ENCODE measurements at regions not wholly inside any gene's neighbourhood (a gene's known extent, or its start where the extent isn't known, plus 50 kb on each side); places are given as distances from the start of the nearest gene placed in this dataset.

- Histone ChIP-seq H4K20me1 (ENCODE audit: control insufficient read depth, insufficient read depth, low read length, poor library complexity, severe bottlenecking) (no peaks in the 10 kb centered on the region), H3K27ac (ENCODE audit: low read length in 2 of 2) (no peak overlapping the region), H3K36me3 (replicated peaks in 1 of 2; ENCODE audit: control extremely low read depth in 1 of 2, control insufficient read depth in 1 of 2, extremely low read depth in 1 of 2, insufficient read depth in 2 of 2, low read length in 1 of 2) (no peaks in the 10 kb centered on the region), H3K4me2 (replicated peaks; ENCODE audit: low read depth, low read length, poor library complexity, severe bottlenecking) (no peak overlapping the region), H3K9me3 (ENCODE audit: control extremely low read depth in 1 of 3, control insufficient read depth in 2 of 3, insufficient read depth in 1 of 3, low read length in 2 of 3) (no peaks in the 10 kb centered on the region), H3K79me2 (ENCODE audit: control insufficient read depth, insufficient read depth, low read length) (no peaks in the 10 kb centered on the region), H3K4me3 (ENCODE audit: control extremely low read depth in 1 of 5, extremely low read depth in 1 of 5, insufficient read depth in 1 of 5, low read depth in 2 of 5, low read length in 4 of 5) (no peak overlapping the region), H2AFZ (ENCODE audit: insufficient read depth, low read depth, low read length, poor library complexity, severe bottlenecking) (no peak overlapping the region), H3K27me3 (replicated peaks in 1 of 4; ENCODE audit: control extremely low read depth in 1 of 4, control insufficient read depth in 3 of 4, insufficient read depth in 4 of 4, low read length in 3 of 4) (no peaks in the 10 kb centered on the region), H3K4me1 (ENCODE audit: control insufficient read depth in 2 of 2, insufficient read depth in 2 of 2, low read length in 2 of 2) (no peaks in the 10 kb centered on the region), H3K9ac (ENCODE audit: low read length) (no peak overlapping the region)
- POLR2A ChIA-PET = no interaction called here
- TF ChIP-seq EZH2 (IDR thresholded peaks at IDR 0.05; ENCODE audit: borderline replicate concordance, insufficient read depth, low read depth, low read length, poor library complexity, severe bottlenecking) = no peak
- TF ChIP-seq, protein P1, sequence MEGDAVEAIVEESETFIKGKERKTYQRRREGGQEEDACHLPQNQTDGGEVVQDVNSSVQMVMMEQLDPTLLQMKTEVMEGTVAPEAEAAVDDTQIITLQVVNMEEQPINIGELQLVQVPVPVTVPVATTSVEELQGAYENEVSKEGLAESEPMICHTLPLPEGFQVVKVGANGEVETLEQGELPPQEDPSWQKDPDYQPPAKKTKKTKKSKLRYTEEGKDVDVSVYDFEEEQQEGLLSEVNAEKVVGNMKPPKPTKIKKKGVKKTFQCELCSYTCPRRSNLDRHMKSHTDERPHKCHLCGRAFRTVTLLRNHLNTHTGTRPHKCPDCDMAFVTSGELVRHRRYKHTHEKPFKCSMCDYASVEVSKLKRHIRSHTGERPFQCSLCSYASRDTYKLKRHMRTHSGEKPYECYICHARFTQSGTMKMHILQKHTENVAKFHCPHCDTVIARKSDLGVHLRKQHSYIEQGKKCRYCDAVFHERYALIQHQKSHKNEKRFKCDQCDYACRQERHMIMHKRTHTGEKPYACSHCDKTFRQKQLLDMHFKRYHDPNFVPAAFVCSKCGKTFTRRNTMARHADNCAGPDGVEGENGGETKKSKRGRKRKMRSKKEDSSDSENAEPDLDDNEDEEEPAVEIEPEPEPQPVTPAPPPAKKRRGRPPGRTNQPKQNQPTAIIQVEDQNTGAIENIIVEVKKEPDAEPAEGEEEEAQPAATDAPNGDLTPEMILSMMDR (IDR thresholded peaks at IDR 0.05) = no peak
- H3K27ac Mint-ChIP-seq = no peak overlapping the region
- no peaks in the 10 kb centered on the region for H3K4me1 Mint-ChIP-seq
- H3K4me3 Mint-ChIP-seq = no peak overlapping the region
- no peaks in the 10 kb centered on the region for H3K9me3 Mint-ChIP-seq (ENCODE audit: insufficient read depth)
- no peaks in the 10 kb centered on the region for H3K27me3 Mint-ChIP-seq
- intact Hi-C loops (cut with micrococcal nuclease) = no loop called here
- ATAC-seq (ENCODE audit: low read depth) (no peak), DNase-seq (no peak)
- CTCF ChIA-PET = no interaction called here
- no CpG with 5 or more reads among the region's 3 CpGs for WGBS (ENCODE audit: insufficient coverage)
Observed at GRCh38 chr12:59007620-59008019, 87.3 kb upstream of the LRIG3 start.

GRCh38 chr12:59005193-59005955 lies 85.1 kb upstream of the LRIG3 start:
- no peaks in the 10 kb centered on the region for H3K9me3 ChIP-seq (ENCODE audit: control extremely low read depth in 1 of 3, control insufficient read depth in 2 of 3, insufficient read depth in 1 of 3, low read length in 2 of 3)
- no peaks in the 10 kb centered on the region for H3K27me3 Mint-ChIP-seq
- ATAC-seq (ENCODE audit: low read depth) = no peak
- H3K4me1 Mint-ChIP-seq = no peaks in the 10 kb centered on the region
- ChIA-PET POLR2A (no interaction called here), CTCF (no interaction called here)
- no peak overlapping the region for H2AFZ ChIP-seq (ENCODE audit: insufficient read depth, low read depth, low read length, poor library complexity, severe bottlenecking)
- no peaks in the 10 kb centered on the region for H3K4me1 ChIP-seq (ENCODE audit: control insufficient read depth in 2 of 2, insufficient read depth in 2 of 2, low read length in 2 of 2)
- H3K27ac Mint-ChIP-seq = no peak overlapping the region
- no peak for DNase-seq
- H3K79me2 ChIP-seq (ENCODE audit: control insufficient read depth, insufficient read depth, low read length) = no peaks in the 10 kb centered on the region
- H3K4me3 Mint-ChIP-seq = no peak overlapping the region
- no CpG with 5 or more reads among the region's 4 CpGs for WGBS (ENCODE audit: insufficient coverage)
- H3K4me2 ChIP-seq (replicated peaks; ENCODE audit: low read depth, low read length, poor library complexity, severe bottlenecking) = no peak overlapping the region
- no peaks in the 10 kb centered on the region for H3K36me3 ChIP-seq (replicated peaks in 1 of 2; ENCODE audit: control extremely low read depth in 1 of 2, control insufficient read depth in 1 of 2, extremely low read depth in 1 of 2, insufficient read depth in 2 of 2, low read length in 1 of 2)
- no peaks in the 10 kb centered on the region for H3K9me3 Mint-ChIP-seq (ENCODE audit: insufficient read depth)
- no peak overlapping the region for H3K9ac ChIP-seq (ENCODE audit: low read length)
- intact Hi-C loops (cut with micrococcal nuclease) = no loop called here
- no peak overlapping the region for H3K27ac ChIP-seq (ENCODE audit: low read length in 2 of 2)
- no peaks in the 10 kb centered on the region for H4K20me1 ChIP-seq (ENCODE audit: control insufficient read depth, insufficient read depth, low read length, poor library complexity, severe bottlenecking)
- no peaks in the 10 kb centered on the region for H3K27me3 ChIP-seq (replicated peaks in 1 of 4; ENCODE audit: control extremely low read depth in 1 of 4, control insufficient read depth in 3 of 4, insufficient read depth in 4 of 4, low read length in 3 of 4)
- no peak for TF ChIP-seq EZH2 (IDR thresholded peaks at IDR 0.05; ENCODE audit: borderline replicate concordance, insufficient read depth, low read depth, low read length, poor library complexity, severe bottlenecking)
- TF ChIP-seq, protein P1 (IDR thresholded peaks at IDR 0.05) = no peak
- no peak overlapping the region for H3K4me3 ChIP-seq (ENCODE audit: control extremely low read depth in 1 of 5, extremely low read depth in 1 of 5, insufficient read depth in 1 of 5, low read depth in 2 of 5, low read length in 4 of 5)

Data from B cell (primary cell).